ENCODE measurements at regions not wholly inside any gene's neighbourhood (a gene's known extent, or its start where the extent isn't known, plus 50 kb on each side); places are given as distances from the start of the nearest gene placed in this dataset.

DNA sequence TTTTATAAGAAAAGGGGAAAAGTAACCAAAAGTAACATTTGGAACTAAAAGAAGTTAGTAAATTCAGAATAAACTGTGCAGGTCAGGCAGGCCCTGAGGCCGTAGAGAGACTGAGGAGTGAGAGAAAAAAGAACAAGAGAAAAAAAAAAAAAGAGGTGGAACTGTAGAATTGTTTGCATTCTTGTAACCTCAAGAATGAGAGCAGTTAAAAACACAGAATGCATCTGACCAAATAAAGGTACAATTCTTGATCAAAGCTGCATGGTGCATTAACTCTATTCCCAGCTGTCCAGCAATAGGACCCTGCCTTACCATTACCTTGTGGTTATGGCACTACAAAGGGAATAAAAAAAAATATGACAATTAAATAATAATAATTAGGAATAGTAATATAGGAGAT lies 170.1 kb upstream of the SEMA3A start:
- intact Hi-C loops (cut with micrococcal nuclease; ENCODE audit: unreplicated experiment): no loop called here
- DNase-seq: no peak
- no peaks in the 10 kb centered on the region for H3K9me3 ChIP-seq
- Mint-ChIP-seq H3K27ac (ENCODE audit: unreplicated experiment) (no peak overlapping the region), H3K4me3 (ENCODE audit: unreplicated experiment) (no peak overlapping the region), H3K4me1 (ENCODE audit: low read depth, unreplicated experiment) (no peaks in the 10 kb centered on the region), H3K36me3 (ENCODE audit: insufficient read depth, unreplicated experiment) (no peaks in the 10 kb centered on the region), H3K9me3 (ENCODE audit: unreplicated experiment) (no peaks in the 10 kb centered on the region), H3K27me3 (ENCODE audit: insufficient read depth, unreplicated experiment) (no peaks in the 10 kb centered on the region)
- ChIA-PET POLR2A (no interaction called here), CTCF (no interaction called here)
- TF ChIP-seq, protein P1, sequence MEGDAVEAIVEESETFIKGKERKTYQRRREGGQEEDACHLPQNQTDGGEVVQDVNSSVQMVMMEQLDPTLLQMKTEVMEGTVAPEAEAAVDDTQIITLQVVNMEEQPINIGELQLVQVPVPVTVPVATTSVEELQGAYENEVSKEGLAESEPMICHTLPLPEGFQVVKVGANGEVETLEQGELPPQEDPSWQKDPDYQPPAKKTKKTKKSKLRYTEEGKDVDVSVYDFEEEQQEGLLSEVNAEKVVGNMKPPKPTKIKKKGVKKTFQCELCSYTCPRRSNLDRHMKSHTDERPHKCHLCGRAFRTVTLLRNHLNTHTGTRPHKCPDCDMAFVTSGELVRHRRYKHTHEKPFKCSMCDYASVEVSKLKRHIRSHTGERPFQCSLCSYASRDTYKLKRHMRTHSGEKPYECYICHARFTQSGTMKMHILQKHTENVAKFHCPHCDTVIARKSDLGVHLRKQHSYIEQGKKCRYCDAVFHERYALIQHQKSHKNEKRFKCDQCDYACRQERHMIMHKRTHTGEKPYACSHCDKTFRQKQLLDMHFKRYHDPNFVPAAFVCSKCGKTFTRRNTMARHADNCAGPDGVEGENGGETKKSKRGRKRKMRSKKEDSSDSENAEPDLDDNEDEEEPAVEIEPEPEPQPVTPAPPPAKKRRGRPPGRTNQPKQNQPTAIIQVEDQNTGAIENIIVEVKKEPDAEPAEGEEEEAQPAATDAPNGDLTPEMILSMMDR (IDR thresholded peaks at IDR 0.05; ENCODE audit: insufficient read depth in 1 of 2, low read depth in 1 of 2, low read length in 1 of 2, severe bottlenecking in 1 of 2, unreplicated experiment in 1 of 2): no peak
- no peaks in the 10 kb centered on the region for H3K36me3 ChIP-seq (ENCODE audit: control insufficient read depth, insufficient read depth, low read length)
- BruUV-seq (replicated peaks): no TSS peak
- H3K27me3 ChIP-seq (replicated peaks; ENCODE audit: control insufficient read depth, insufficient read depth, low read length): no peaks in the 10 kb centered on the region
- H3K4me1 ChIP-seq: peaks cover 4% of the 10 kb centered on the region; the same call in 1 of the 2 replicates
- no peak overlapping the region for H3K4me3 ChIP-seq (ENCODE audit: low read depth, low read length)

DNA sequence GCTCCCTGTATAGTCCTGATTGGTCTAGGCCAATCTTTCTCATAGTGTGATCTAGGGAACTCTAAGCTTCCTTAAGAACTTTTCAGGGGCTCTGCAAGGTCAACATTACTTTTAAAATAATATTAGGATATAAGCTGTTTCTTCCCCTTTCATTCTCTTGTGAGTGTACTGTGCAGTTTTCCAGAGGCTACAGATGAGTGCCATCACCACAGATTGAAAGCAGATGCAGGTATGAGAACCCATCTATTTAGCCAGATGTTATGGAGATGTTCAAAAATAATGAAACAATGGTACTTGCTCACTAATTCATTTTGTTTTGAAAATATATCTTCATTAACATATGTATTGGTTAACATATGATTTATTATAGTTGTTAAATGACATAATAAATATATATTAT lies 169.2 kb upstream of the SEMA3A start:
- ChIA-PET CTCF (no interaction called here), POLR2A (no interaction called here)
- Histone ChIP-seq H3K27me3 (replicated peaks; ENCODE audit: control insufficient read depth, insufficient read depth, low read length) (no peaks in the 10 kb centered on the region), H3K4me1 (peaks cover 4% of the 10 kb centered on the region; the same call in 1 of the 2 replicates), H3K9me3 (no peaks in the 10 kb centered on the region), H3K36me3 (ENCODE audit: control insufficient read depth, insufficient read depth, low read length) (no peaks in the 10 kb centered on the region), H3K4me3 (ENCODE audit: low read depth, low read length) (no peak overlapping the region)
- BruUV-seq (replicated peaks): no TSS peak
- DNase-seq: no peak
- no peaks in the 10 kb centered on the region for H3K27me3 Mint-ChIP-seq (ENCODE audit: insufficient read depth, unreplicated experiment)
- no peaks in the 10 kb centered on the region for H3K36me3 Mint-ChIP-seq (ENCODE audit: insufficient read depth, unreplicated experiment)
- TF ChIP-seq, protein P1 (IDR thresholded peaks at IDR 0.05; ENCODE audit: insufficient read depth in 1 of 2, low read depth in 1 of 2, low read length in 1 of 2, severe bottlenecking in 1 of 2, unreplicated experiment in 1 of 2): no peak
- H3K9me3 Mint-ChIP-seq (ENCODE audit: unreplicated experiment): no peaks in the 10 kb centered on the region
- intact Hi-C loops (cut with micrococcal nuclease; ENCODE audit: unreplicated experiment): no loop called here
- H3K27ac Mint-ChIP-seq (ENCODE audit: unreplicated experiment): no peak overlapping the region
- H3K4me3 Mint-ChIP-seq (ENCODE audit: unreplicated experiment): no peak overlapping the region
- no peaks in the 10 kb centered on the region for H3K4me1 Mint-ChIP-seq (ENCODE audit: low read depth, unreplicated experiment)

DNA sequence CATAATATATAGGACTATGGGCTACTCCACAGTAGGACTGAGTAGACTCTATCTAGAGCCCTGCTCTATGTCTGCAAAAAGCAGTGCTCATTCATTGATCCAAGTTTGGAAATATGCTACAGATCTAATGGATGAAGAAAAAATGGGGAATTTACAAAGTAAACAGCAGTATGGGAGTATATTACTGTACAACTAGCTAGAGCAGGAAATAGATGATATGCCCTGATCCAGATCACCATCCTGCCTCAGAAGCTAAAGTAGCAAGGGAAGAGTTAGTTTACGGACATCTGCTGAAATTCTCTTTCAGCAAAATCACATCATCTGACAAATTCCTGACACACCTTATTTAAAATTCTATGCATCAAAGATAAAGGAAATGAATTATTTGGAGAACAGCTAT lies 168.2 kb upstream of the SEMA3A start:
- ChIA-PET CTCF (no interaction called here), POLR2A (no interaction called here)
- no TSS peak for BruUV-seq (replicated peaks)
- Mint-ChIP-seq H3K27ac (ENCODE audit: unreplicated experiment) (no peak overlapping the region), H3K9me3 (ENCODE audit: unreplicated experiment) (no peaks in the 10 kb centered on the region), H3K4me1 (ENCODE audit: low read depth, unreplicated experiment) (no peaks in the 10 kb centered on the region), H3K27me3 (ENCODE audit: insufficient read depth, unreplicated experiment) (no peaks in the 10 kb centered on the region), H3K4me3 (ENCODE audit: unreplicated experiment) (no peak overlapping the region), H3K36me3 (ENCODE audit: insufficient read depth, unreplicated experiment) (no peaks in the 10 kb centered on the region)
- TF ChIP-seq, protein P1 (IDR thresholded peaks at IDR 0.05; ENCODE audit: insufficient read depth in 1 of 2, low read depth in 1 of 2, low read length in 1 of 2, severe bottlenecking in 1 of 2, unreplicated experiment in 1 of 2): no peak
- Histone ChIP-seq H3K4me1 (peaks cover 4% of the 10 kb centered on the region; the same call in 1 of the 2 replicates), H3K4me3 (ENCODE audit: low read depth, low read length) (no peak overlapping the region), H3K9me3 (no peaks in the 10 kb centered on the region), H3K27me3 (replicated peaks; ENCODE audit: control insufficient read depth, insufficient read depth, low read length) (no peaks in the 10 kb centered on the region), H3K36me3 (ENCODE audit: control insufficient read depth, insufficient read depth, low read length) (no peaks in the 10 kb centered on the region)
- DNase-seq: no peak
- intact Hi-C loops (cut with micrococcal nuclease; ENCODE audit: unreplicated experiment): no loop called here

Measured in Caco-2 (cell line).